Stimulated activated CD4-positive, alpha-beta T cell treated with anti-CD3 and anti-CD28 coated beads, TNF-alpha, amount 100 ng/mL, for 48 hours (primary cell): ENCODE measurements at regions not wholly inside any gene's neighbourhood (a gene's known extent, or its start where the extent isn't known, plus 50 kb on each side); places are given as distances from the start of the nearest gene placed in this dataset.

Experiments used
- DNase-seq, 3 donors: peaks; one replicate each; pipeline ENCODE4 v3.0.0-alpha.2; 2020; ENCODE audit warnings: low read depth in 3 of 3

- DNase-seq = no peak
Measured at GRCh38 chr3:22474706-22475445, 723.9 kb upstream of the ZNF385D start.

DNA sequence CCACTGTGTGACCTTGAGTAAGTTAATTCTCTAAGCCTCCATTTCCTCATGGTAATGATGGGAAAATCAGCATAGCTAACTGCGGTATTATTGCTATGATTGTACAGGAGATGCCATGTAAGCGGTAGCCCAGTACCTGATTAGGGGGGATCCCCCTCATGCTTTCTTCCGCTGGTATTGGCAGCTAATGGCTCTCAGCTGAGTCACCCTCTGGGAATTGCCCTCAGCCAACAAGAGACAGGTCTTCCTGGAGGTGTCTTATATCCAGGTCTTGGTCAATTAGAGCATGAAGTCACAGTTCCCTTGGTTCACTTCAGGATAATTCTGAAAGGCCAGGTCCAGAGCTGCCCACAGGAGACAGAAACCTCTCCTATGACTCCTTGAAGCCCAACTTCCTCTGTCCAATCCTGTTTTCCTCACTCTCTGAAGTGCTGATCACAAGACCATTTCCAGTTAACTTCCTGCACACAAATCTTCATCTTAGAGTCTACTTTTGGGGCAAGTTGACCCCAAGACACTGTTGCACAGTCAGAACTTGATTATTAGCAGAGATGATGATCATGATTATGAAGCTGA, 724.7 kb upstream of the ZNF385D start:
- DNase-seq = no peak

GRCh38 chr3:22476976-22477375, 726.0 kb upstream of the ZNF385D start:
- no peak for DNase-seq

DNA sequence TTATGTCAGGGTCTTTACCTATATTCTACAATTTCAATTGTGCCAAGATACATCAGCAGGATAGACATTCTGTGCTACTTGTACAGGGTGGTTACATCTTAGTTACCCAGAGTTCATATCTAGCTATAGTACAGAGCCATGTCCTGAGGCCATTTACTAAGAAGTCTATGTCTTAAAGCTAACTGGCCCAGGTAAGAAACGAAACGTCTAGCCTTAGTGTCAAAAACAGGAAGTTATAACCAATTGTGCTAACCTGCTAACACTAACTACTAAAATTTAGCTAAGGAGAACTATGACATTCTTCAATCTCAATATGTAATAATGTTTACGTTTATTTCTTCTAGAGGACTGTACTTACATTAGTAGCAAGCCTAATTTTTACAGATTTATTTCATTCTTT, 717.2 kb upstream of the UBE2E2 start:
- DNase-seq = no peak

DNA sequence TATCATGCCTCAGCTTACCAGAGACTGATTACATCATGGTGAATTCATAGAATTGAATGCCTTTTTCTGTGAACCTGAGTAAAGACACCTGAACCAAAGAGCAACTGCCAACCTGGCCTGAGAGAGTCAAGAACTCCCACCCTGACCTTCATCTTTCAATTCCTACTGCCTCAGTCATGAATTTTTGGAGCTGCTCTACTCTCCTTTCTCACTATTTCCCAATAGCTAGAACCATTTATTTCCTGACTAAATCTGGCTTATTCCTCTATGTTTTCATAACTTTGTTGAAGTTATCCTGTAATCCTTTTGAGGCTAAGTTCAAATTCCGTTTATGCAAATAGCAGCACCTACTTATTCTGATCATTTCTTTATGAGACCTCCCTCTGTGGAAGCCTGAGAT, 712.4 kb upstream of the UBE2E2 start:
- no peak for DNase-seq

DNA sequence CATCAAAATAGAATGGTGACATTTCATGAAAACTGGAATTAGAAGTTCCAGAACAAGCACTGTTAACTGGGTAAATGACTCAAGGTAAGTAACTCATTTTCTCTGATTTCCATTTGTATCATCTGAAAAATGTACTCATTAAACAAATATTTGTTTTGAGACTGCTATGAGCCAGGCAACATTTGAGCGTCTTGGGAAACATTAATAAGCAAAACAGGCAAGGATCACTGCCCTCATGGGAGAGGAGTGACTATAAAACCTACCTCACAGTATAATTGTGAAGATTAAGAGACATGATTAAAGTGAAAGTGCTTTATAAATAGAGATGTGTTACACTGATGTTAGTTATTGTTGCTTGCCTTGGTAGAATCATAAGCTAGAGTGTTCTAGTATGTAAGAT, 711.8 kb upstream of the UBE2E2 start:
- no peak for DNase-seq

- DNase-seq = no peak
Measured at GRCh38 chr3:22492342-22492741, 710.8 kb upstream of the UBE2E2 start.

- no peak for DNase-seq
Measured at GRCh38 chr3:22495241-22495640, 707.9 kb upstream of the UBE2E2 start.

DNA sequence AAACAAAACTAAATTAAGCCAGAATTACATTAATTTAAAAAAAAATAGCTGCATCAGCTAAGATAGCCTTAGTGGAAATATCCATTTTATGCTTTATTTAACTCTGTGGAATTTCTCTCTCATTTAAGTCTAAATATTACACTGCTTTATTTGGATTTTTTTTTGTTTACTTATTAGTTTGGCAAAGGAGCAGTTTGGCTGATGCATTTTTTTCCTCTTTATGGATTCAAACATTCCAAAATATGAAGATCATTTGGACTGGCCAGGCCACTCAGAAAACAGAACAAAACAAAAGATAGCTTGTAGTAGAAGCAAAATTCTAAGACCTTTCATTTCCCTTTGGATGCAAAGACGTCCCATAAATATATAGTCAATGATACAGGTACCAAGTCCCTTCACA, 707.3 kb upstream of the UBE2E2 start:
- DNase-seq = no peak

DNA sequence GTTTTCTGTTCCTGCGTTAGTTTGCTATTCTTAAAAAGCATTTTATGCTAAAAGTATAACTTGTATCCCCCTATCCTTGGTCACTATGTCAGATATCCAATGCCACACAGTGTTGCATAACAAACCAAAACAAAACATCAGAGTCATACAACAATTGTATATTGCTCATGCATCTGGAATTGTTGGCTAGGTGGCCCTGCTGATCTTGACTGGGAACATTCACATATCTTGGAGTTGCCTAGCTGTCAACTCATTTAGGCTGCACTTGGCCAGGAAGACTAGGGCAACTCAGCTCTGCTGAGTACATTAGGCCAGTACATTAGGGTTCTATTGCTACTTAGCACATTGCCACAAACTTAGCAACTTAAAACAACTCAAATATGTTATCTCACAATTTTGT, 706.5 kb upstream of the UBE2E2 start:
- DNase-seq = no peak

GRCh38 chr3:22506871-22507270, 696.3 kb upstream of the UBE2E2 start:
- DNase-seq = no peak

DNA sequence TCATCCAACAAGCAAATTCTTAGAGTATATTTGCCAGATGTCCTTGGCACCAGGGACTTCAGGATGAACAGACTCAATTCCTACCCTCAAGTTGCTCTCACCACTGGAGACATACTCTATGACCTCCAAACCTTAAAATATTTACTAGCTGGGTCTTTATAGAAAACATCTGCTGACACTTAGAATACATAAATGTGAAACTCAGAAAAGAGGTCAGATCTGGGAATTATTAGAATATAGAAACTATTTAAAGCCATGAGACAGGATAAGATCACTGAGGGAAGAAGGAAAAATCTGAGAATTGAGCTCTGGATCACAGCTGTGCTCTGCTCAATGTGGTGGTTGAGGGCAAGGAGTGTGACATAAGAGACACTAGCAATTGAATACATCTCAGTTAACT, 695.4 kb upstream of the UBE2E2 start:
- no peak for DNase-seq

DNA sequence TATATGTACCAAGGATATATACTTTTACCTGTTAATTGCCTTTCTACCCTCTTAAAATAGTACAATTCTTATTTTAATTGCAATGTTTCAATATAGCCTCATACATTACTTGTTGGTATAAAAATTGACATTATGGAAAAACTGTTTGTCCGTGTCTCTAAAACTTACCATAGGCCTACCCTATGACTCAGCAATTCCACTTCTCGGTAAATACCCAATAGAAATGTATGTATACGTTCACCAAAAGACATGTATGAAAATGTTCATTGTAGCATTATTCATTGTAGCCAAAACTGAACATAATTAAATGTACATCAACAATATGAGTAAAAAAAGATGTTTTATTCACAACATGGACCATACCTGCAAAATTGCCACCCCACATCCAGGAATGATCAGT, 679.2 kb upstream of the UBE2E2 start:
- DNase-seq = no peak

GRCh38 chr3:22526266-22526837, 676.8 kb upstream of the UBE2E2 start:
- no peak for DNase-seq

DNA sequence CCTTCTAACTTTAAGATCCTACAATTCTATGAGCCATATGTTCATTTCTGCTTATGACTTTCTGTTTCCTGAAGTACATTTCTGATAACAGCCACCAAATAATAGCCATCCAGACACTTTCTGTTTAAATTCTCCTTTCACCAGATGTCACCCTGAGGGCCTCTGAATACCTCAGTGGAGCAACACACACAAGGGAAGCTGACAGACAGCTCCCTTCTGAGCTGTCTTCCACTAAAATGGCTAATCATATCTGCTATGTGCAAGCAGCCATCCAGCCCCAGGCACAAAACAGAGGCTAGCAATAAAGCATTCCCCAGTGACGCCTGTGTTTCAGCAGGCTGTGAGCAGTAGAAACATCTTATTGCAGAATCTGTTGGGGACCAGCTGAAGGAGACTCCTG, 666.6 kb upstream of the UBE2E2 start:
- DNase-seq = no peak

- DNase-seq = no peak
Measured at GRCh38 chr3:22537560-22537959, 665.6 kb upstream of the UBE2E2 start.

DNA sequence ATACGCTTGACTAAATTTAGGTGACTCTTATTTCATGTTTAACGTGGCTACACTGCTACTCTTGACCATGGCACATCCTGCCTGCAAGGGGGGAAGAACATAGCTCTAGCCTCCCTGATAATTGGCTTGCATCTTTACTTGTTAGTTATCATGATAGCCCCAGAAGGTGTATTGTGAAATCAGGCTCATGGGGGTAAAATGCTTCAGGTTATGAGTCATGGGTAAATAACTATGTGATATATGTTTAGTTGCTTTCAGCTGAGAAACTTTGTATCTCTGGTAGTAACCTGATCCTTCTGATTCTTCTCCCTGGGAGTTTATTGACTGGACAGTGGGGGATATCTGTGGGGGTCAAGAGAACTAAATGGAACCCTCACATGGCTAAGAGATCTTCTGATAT, 660.8 kb upstream of the UBE2E2 start:
- no peak for DNase-seq

DNA sequence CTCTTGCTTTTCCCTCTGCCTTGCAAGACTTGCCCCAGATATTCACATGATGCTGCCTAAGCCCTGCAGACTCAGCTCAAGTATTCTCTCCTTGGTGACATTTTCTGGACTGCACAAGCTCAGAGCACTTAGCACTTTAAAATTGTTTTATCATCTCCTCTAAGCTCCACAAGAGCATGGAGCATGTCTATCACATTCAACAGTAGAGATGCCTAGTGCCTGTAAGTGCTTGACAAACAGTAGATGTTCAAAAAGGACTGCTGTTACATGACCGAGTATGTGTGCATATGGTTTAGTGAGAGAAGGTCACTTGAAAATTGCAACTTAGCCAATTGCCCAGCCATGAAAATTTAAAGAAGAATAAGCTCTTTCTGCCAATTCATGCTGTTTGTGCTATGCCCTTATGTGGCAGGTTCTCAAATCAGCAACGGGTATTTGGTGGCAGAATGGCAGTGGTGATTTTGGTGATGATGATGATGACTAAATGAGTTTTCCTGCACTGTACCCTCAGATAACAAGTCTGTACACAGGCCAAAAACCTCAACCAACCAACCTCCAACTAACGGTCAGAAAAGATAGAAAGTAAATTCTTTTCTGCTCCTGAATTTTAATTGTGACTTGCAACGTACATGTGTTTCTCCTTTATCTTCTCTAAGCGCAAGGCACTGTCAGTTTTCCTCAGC, 647.2 kb upstream of the UBE2E2 start:
- DNase-seq = no peak

DNA sequence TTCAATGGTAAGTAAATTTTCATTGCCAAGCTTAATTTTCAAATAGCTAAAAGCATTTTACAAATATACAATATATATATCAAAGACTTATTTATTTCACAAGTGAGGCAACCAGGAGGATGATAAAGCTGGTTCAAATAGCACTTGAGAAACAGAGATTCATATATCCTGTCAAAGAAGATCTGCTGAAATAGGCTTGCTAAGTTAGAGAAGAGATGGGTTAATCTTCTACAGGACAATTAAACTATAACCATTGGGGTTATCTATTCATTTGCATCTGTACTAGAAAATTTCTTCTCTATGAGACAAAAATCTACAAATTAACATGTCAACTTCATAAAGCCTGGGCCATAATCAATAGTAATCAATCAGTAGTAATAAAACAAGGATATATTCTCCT, 637.7 kb upstream of the UBE2E2 start:
- DNase-seq = no peak

DNA sequence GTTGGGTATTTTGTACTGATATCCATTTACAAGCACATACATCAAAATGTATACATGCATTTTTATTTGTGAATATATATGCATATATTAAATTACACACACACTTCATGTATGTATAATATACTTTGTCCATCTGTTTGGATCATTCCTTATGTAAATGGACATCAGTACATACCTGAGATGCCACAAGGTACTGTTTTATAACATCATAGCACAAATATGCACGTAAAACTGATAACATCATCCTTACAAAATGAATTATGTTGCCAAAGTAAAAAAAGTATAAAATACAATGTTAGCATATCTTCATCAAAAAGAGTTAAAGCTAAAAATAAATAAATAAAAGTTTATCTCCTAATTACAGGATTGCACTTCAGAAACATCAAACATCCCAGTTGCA, 634.8 kb upstream of the UBE2E2 start:
- DNase-seq = no peak

DNA sequence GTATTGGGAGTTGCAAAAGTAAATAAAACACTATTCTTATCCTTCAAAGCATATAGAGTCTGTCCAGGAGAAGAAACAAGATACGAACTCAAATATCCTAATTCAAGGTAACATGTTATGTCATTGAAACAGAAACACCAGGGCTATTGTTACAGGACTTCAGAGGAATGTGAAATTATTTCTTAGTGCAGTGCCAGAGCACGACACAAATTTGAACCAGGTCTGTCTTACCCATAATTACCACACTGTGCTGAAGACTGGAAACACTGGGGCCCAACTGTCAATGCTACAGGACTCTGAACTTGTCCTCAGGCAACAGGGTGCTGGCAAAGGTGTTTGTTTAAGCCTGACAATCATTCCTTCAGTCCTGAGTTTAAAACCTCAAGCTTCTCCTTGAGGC, 633.6 kb upstream of the UBE2E2 start:
- DNase-seq = no peak

GRCh38 chr3:22581007-22581406, 622.1 kb upstream of the UBE2E2 start:
- DNase-seq = no peak

- DNase-seq = no peak
Measured at GRCh38 chr3:22582266-22582665, 620.9 kb upstream of the UBE2E2 start.
